GM19324 (cell line): ENCODE measurements at regions not wholly inside any gene's neighbourhood (a gene's known extent, or its start where the extent isn't known, plus 50 kb on each side); places are given as distances from the start of the nearest gene placed in this dataset.
"Not testable (repeated sequence)": the region's sequence is repeated elsewhere in the genome, so short reads cannot be mapped to it uniquely, and the experiment has no call there.

Source experiments
- ATAC-seq: cut with Tn5 transposase; IDR thresholded peaks from one replicate; pipeline ENCODE4 v1.9.1; 2021; ENCODE audit warnings: mild to moderate bottlenecking, moderate library complexity; ENCODE audit not compliant: unreplicated experiment, low FRiP score

GRCh38 chr5:124111886-124112285 lies 599.9 kb downstream of the CSNK1G3 start:
- ATAC-seq, result no peak

- no peak for ATAC-seq
Observed at GRCh38 chr5:124110942-124111341, 599.0 kb downstream of the CSNK1G3 start.

GRCh38 chr5:124105326-124105725 lies 593.3 kb downstream of the CSNK1G3 start:
- ATAC-seq, result no peak

GRCh38 chr5:124104821-124105220 lies 592.8 kb downstream of the CSNK1G3 start:
- ATAC-seq, result no peak

- ATAC-seq, result no peak
Observed at GRCh38 chr5:124104344-124104743, 592.4 kb downstream of the CSNK1G3 start.

- no peak for ATAC-seq
Observed at GRCh38 chr5:124103671-124104070, 591.7 kb downstream of the CSNK1G3 start.

- ATAC-seq, result not testable (repeated sequence)
Observed at GRCh38 chr5:124103056-124103455, 591.1 kb downstream of the CSNK1G3 start.

GRCh38 chr5:124102486-124102885 lies 590.5 kb downstream of the CSNK1G3 start:
- ATAC-seq, result no peak

- ATAC-seq, result no peak
Observed at GRCh38 chr5:124093658-124094057, 581.7 kb downstream of the CSNK1G3 start.

GRCh38 chr5:124090115-124090514 lies 578.1 kb downstream of the CSNK1G3 start:
- ATAC-seq, result no peak

- no peak for ATAC-seq
Observed at GRCh38 chr5:124089578-124089977, 577.6 kb downstream of the CSNK1G3 start.

- ATAC-seq, result no peak
Observed at GRCh38 chr5:124088289-124089032, 576.5 kb downstream of the CSNK1G3 start.

GRCh38 chr5:124087752-124088151 lies 575.8 kb downstream of the CSNK1G3 start:
- no peak for ATAC-seq

GRCh38 chr5:124080256-124080655 lies 568.3 kb downstream of the CSNK1G3 start:
- no peak for ATAC-seq

GRCh38 chr5:124079062-124079461 lies 567.1 kb downstream of the CSNK1G3 start:
- no peak for ATAC-seq

GRCh38 chr5:124074500-124074899 lies 562.5 kb downstream of the CSNK1G3 start:
- ATAC-seq, result no peak

- ATAC-seq, result no peak
Observed at GRCh38 chr5:124072570-124072969, 560.6 kb downstream of the CSNK1G3 start.

- no peak for ATAC-seq
Observed at GRCh38 chr5:124071039-124071438, 559.1 kb downstream of the CSNK1G3 start.

- no peak for ATAC-seq
Observed at GRCh38 chr5:124065508-124065907, 553.5 kb downstream of the CSNK1G3 start.

- ATAC-seq, result no peak
Observed at GRCh38 chr5:124064956-124065355, 553.0 kb downstream of the CSNK1G3 start.

GRCh38 chr5:124061663-124062062 lies 549.7 kb downstream of the CSNK1G3 start:
- no peak for ATAC-seq

- no peak for ATAC-seq
Observed at GRCh38 chr5:124061068-124061430, 549.1 kb downstream of the CSNK1G3 start.
